Omental fat pad (tissue), 3 donors: ENCODE measurements at regions not wholly inside any gene's neighbourhood (a gene's known extent, or its start where the extent isn't known, plus 50 kb on each side); places are given as distances from the start of the nearest gene placed in this dataset.
"Not testable (repeated sequence)": the region's sequence is repeated elsewhere in the genome, so short reads cannot be mapped to it uniquely, and the experiment has no call there.

ENCODE experiments used
- ATAC-seq: fragments of 150-250 bp; one replicate; pipeline ENCODE4 v1.9.1; 2016; ENCODE audit warnings: mild to moderate bottlenecking, moderate library complexity; ENCODE audit not compliant: low FRiP score
- DNase-seq: peaks from one replicate; pipeline ENCODE4 v3.0.0-alpha.2; 2019; ENCODE audit warnings: low spot score
- TF ChIP-seq, protein P1 (sequence below), 3 donors: fragments of 450-650 bp; IDR thresholded peaks; one replicate each; pipeline ENCODE4 v1.5.1; 2016 to 2017; ENCODE audit warnings: antibody characterized with exemption in 3 of 3, mild to moderate bottlenecking in 3 of 3, moderate library complexity in 2 of 3

DNA sequence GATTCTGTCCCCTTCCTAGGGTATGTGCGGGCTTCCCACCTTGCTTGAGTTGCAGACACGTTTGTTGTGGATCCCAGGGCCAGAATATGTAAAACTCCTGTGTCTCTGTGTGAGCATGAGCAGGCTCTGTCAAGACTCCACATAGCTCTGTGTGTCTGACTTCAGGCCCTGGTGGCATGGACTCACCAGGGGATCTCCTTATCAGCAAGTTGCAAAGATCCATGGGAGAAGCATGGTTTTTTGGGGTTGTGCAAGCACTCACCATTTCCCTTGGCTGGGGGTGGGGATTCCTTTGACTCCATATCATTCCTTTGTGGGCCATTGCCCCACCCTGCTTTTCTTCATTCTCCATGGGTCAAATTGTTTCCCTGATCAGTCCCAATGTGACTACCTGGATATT is 205.6 kb downstream of the TUSC1 start:
- DNase-seq (no peak), ATAC-seq (no peak)
- TF ChIP-seq, protein P1, sequence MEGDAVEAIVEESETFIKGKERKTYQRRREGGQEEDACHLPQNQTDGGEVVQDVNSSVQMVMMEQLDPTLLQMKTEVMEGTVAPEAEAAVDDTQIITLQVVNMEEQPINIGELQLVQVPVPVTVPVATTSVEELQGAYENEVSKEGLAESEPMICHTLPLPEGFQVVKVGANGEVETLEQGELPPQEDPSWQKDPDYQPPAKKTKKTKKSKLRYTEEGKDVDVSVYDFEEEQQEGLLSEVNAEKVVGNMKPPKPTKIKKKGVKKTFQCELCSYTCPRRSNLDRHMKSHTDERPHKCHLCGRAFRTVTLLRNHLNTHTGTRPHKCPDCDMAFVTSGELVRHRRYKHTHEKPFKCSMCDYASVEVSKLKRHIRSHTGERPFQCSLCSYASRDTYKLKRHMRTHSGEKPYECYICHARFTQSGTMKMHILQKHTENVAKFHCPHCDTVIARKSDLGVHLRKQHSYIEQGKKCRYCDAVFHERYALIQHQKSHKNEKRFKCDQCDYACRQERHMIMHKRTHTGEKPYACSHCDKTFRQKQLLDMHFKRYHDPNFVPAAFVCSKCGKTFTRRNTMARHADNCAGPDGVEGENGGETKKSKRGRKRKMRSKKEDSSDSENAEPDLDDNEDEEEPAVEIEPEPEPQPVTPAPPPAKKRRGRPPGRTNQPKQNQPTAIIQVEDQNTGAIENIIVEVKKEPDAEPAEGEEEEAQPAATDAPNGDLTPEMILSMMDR (IDR thresholded peaks at IDR 0.05): no peak

DNA sequence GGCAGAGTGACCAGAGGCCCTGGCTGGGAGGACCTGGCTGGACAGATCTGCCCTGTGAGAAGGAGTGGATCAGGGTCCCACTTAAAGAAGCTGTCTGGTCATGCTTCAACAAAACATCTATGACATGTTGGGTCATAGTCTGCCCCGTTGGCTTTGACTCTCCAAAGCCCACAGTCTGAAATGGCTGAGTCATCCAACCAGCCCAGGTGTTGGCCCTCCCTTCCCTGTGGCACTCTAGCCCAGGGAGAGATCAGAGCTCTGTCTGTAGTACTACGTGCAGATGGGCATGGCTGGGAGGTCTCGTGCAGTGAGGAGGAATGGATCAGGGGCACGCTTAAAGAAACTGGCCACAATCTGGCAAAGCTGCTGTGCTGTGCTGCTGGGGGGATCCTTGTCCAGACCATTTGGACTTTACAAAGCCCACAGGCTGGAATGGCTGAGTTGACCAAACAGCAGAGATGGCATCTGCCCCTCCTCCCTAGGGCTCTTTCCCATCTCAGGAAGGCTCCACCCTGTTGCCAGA is 206.1 kb downstream of the TUSC1 start:
- TF ChIP-seq, protein P1 (IDR thresholded peaks at IDR 0.05): no peak
- no peak for ATAC-seq
- no peak for DNase-seq

DNA sequence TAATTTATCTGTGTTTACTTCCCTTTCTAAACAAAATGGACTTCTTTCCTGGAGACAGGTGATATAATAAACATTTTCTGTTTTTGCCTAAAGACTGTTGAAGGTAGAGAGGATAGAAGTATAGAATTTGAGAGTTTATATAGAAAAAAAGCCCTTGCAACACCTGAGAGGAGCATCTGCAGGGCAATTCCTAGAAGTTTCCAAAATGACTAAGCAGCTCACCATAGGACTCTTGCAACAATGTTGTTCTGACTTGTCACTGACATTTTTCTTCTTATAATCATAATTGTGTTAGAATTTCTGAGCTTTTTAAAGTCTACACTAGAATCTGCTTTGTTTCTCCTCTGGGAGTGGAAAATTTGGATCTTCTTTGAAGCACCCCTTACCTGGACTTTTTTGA is 216.8 kb downstream of the TUSC1 start:
- no peak for DNase-seq
- ATAC-seq: no peak
- TF ChIP-seq, protein P1 (IDR thresholded peaks at IDR 0.05): no peak

DNA sequence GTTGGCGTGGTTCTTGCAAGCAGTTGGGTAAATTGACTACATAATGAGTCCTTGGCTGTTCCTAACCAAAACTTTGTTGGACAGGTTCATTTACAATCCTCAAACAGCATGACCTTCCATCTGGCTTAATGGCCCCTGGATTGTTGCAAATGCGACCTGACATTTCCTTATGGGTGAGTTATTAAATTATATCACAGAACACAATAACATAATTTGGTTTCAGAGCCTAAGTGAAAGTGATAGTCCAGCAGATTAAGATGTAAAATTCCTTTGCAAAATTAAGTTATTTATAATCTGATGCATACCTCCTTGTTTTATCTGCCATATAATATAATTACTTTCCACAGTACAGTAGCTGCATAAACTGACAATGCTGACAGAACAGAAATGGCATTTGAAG is 224.4 kb downstream of the TUSC1 start:
- no peak for DNase-seq
- TF ChIP-seq, protein P1 (IDR thresholded peaks at IDR 0.05): no peak
- ATAC-seq: no peak

DNA sequence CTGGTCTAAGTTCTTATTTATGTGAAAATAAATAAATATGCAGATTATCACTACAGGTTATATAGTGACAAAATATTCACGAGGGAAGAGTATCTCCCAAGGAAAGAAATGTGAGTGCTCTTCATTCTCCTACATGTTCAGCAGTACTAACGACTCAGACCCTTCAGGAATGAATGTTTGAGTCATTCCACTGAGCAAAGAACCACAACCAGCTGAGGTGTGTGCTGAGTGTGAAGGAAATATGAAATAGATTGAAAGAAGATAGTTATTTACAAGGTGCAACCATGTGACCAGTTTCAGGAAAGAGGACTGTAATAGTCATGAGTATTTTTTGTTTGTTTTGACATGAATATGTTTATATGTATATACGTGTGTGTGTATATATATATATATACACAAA is 228.7 kb downstream of the TUSC1 start:
- TF ChIP-seq, protein P1 (IDR thresholded peaks at IDR 0.05): no peak
- DNase-seq (no peak), ATAC-seq (no peak)

DNA sequence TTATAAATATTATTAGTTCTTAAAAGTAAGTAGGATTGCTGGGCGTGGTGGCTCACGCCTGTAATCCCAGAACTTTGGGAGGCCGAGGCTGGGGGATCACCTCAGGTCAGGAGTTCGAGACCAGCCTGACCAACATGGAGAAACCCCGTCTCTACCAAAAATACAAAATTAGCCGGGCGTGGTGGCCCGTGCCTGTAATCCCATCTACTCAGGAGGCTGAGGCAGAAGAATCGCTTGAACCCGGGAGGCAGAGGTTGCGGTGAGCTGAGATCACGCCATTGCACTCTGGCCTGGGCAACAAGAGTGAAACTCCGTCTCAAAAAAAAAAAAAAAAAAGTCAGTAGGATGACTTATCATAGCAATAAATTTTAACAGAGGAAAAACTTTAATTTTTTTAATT is 232.5 kb downstream of the TUSC1 start:
- DNase-seq, ATAC-seq: not testable (repeated sequence)

DNA sequence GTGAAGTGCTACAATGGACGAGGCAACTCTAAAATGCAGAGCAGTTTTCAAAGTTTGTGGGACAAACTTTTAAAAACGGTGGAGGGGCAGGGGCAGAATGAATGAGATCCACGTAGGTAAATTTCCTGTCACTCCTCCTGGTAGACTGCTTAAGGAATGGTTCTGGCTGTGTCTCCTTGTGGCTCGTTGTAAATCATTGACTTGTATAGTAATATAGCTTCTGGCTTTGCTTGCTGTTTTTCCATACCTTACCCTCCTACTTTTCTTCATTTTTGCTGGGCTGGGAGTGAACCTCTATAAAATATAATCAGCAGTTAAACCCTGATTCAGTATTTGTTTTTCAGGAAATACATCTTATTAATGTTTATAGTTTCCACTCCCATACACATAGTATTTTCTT is 235.7 kb downstream of the TUSC1 start:
- no peak for ATAC-seq
- TF ChIP-seq, protein P1 (IDR thresholded peaks at IDR 0.05): no peak
- no peak for DNase-seq

DNA sequence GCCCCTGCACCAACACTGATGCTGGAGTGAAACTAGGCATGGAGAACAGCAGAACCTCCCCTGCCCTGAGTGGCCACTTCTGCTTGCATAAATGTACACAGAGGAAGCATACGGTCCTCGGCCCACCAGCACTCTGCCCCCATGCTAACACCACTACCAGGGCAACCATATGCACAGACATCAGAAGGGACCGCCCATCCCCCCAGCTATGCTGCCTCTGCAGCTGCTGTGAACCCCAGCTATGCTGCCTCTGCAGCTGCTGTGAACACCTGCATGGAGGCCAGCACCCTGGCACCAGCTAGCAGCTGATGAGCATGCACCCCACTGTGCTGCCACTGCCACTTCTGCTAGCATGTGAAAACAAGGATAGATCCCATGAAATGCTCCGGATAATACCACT is 250.3 kb downstream of the TUSC1 start:
- TF ChIP-seq, protein P1 (IDR thresholded peaks at IDR 0.05): no peak
- DNase-seq: no peak
- ATAC-seq: no peak
